Activated T-helper 1 cell treated with anti-CD3 and anti-CD28 coated beads, Interleukin-12 subunit alpha, Interleukin-12 subunit beta, Interleukin-2, Interleukin-4 antibody, amounts not matched to agents 30 ng/mL and 10 ng/mL and 1 ng/mL, durations not matched to agents 14 hours and 24 hours and 36 hours (primary cell): ENCODE measurements at regions not wholly inside any gene's neighbourhood (a gene's known extent, or its start where the extent isn't known, plus 50 kb on each side); places are given as distances from the start of the nearest gene placed in this dataset.

Source experiments
- DNase-seq: peaks from one replicate; pipeline ENCODE4 v3.0.0; 2021; ENCODE audit warnings: low spot score
- H3K27ac Mint-ChIP-seq: one replicate; pipeline ENCODE4 v1.8.0; 2021; ENCODE audit warnings: mild to moderate bottlenecking, mixed read lengths
- H3K27me3 Mint-ChIP-seq: one replicate; pipeline ENCODE4 v1.8.0; 2022; ENCODE audit warnings: mild to moderate bottlenecking, moderate library complexity, mixed read lengths; ENCODE audit not compliant: insufficient read depth
- H3K36me3 Mint-ChIP-seq: one replicate; pipeline ENCODE4 v1.8.0; 2021; ENCODE audit warnings: low read depth, mixed read lengths
- H3K4me1 Mint-ChIP-seq: one replicate; pipeline ENCODE4 v1.8.0; 2021; ENCODE audit warnings: low read depth, mixed read lengths
- H3K4me3 Mint-ChIP-seq: one replicate; pipeline ENCODE4 v1.8.0; 2021; ENCODE audit warnings: mild to moderate bottlenecking, moderate library complexity, mixed read lengths
- H3K9me3 Mint-ChIP-seq: one replicate; pipeline ENCODE4 v1.8.0; 2021; ENCODE audit warnings: mixed read lengths
- intact Hi-C: fragments of 100-400 bp; cut with micrococcal nuclease; formaldehyde crosslinking; loops from one replicate; pipeline ENCODE4 v1.15.1; 2024

DNA sequence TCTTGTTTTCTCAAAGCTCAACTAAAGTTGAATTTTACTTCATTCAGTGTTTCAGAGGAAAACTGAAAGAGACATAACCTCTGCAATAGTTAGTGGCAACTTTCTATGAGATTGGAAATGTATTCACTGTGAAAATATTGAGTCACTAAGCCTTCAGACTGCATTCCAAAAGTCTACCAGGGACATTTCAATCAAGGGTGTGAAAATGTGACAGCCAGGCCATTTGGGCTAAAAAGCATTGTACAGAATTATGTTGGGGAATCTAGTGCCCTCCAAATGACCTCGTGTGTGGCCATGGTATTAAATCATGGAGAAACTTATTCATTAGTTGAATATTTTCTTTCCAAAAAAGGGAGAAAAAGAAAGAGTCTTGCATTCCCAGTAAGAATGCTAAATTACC, 251.9 kb downstream of the GRB14 start:
- no peak for DNase-seq
- Mint-ChIP-seq H3K36me3 (no peaks in the 10 kb centered on the region), H3K27me3 (no peaks in the 10 kb centered on the region), H3K4me3 (no peak overlapping the region), H3K27ac (no peak overlapping the region), H3K4me1 (no peaks in the 10 kb centered on the region), H3K9me3 (no peaks in the 10 kb centered on the region)
- intact Hi-C loops: no loop called here

- Mint-ChIP-seq H3K27me3 (no peaks in the 10 kb centered on the region), H3K27ac (no peak overlapping the region), H3K36me3 (no peaks in the 10 kb centered on the region), H3K4me1 (no peaks in the 10 kb centered on the region), H3K9me3 (no peaks in the 10 kb centered on the region), H3K4me3 (no peak overlapping the region)
- DNase-seq: no peak
- intact Hi-C loops: no loop called here
These were observed 252.4 kb downstream of the GRB14 start for GRCh38 chr2:164368896-164369295.

DNA sequence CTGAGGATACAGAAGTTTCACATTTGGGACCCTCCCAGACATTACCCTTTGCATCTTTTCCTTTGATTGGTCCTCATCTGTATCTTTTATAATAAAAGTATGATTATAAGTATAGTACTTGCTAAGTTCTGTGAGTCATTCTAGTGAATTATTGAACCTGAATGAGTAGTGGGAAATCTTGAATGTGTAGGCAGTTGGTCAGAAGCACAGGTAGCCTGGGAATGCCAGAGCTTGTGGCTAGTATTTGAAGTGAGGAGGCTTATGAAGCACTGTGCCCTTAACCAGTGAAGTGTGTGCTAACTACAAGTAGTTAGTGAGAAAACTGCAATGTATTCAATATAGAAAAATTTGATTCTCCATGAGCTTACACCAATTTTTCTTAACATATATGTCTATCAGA, 257.6 kb downstream of the GRB14 start:
- no peak for DNase-seq
- no peaks in the 10 kb centered on the region for H3K36me3 Mint-ChIP-seq
- H3K27me3 Mint-ChIP-seq: no peaks in the 10 kb centered on the region
- no peaks in the 10 kb centered on the region for H3K9me3 Mint-ChIP-seq
- no peak overlapping the region for H3K4me3 Mint-ChIP-seq
- no peaks in the 10 kb centered on the region for H3K4me1 Mint-ChIP-seq
- intact Hi-C loops: no loop called here
- H3K27ac Mint-ChIP-seq: no peak overlapping the region

DNA sequence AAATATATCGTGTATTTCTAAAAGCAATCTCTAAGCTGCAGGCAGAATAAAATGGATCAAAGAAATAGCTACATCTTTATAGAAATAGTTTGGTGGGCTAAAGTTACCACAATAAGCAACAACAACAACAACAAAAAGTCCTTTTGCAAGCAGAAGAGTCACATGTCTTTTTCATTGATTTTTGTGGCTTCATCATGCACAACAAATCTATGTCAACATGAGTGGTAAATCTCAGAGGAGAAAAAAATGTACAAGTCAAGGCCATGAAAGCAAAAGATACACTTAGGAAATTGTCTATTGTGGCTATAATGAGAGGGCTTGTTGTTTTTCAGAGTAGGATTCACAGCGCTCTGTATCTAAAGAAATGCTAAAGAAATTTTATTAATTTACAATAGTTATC, 269.7 kb downstream of the GRB14 start:
- Mint-ChIP-seq H3K4me1 (no peaks in the 10 kb centered on the region), H3K4me3 (no peak overlapping the region), H3K9me3 (no peaks in the 10 kb centered on the region), H3K27me3 (no peaks in the 10 kb centered on the region), H3K27ac (no peak overlapping the region), H3K36me3 (no peaks in the 10 kb centered on the region)
- no peak for DNase-seq
- intact Hi-C loops: no loop called here

- H3K4me3 Mint-ChIP-seq: no peak overlapping the region
- H3K27me3 Mint-ChIP-seq: no peaks in the 10 kb centered on the region
- no peak overlapping the region for H3K27ac Mint-ChIP-seq
- H3K36me3 Mint-ChIP-seq: no peaks in the 10 kb centered on the region
- H3K4me1 Mint-ChIP-seq: no peaks in the 10 kb centered on the region
- no peaks in the 10 kb centered on the region for H3K9me3 Mint-ChIP-seq
- DNase-seq: no peak
- intact Hi-C loops: no loop called here
These were observed 285.3 kb downstream of the GRB14 start for GRCh38 chr2:164335947-164336346.

DNA sequence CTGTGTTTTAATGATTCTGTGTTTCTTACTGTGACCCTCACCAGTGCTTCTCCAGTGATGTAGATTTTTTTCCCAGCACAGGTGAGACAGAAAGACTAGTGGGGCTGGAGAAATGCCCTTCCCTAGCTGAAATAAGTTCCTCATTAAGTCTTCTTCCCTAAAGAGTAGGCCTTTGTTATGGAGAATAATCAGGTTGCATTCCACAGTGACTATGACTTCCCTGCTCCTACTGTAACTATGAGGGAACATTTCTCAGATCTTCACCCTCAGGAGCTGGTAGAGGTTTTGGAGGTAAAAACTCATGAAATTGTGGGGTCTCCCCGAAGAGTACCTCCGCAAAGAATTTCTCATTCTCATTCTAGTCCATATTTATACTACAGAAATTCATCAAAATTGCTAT, 286.2 kb downstream of the GRB14 start:
- Mint-ChIP-seq H3K36me3 (no peaks in the 10 kb centered on the region), H3K27me3 (no peaks in the 10 kb centered on the region), H3K9me3 (peaks cover under 1% of the 10 kb centered on the region), H3K4me3 (no peak overlapping the region), H3K27ac (no peak overlapping the region), H3K4me1 (no peaks in the 10 kb centered on the region)
- no peak for DNase-seq
- intact Hi-C loops: no loop called here

DNA sequence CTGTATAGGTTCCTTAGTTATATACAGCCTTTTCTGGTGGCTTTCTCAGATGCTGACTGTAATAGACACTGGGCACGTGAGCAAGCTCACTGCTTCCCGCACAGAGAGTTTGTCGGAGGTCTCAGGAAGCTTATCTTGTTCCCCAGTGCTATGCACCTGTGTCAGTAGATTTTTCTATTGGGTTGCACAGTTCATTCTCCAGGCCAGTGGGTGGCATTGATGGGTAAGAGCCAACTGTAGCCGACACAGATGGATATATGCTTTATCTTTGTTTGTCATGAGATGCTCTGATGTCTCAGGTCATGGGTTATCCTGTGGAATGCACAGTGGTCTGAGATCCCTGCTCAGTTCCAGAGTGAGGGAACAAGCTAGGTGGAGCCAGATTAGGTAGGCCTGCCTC, 293.0 kb downstream of the GRB14 start:
- Mint-ChIP-seq H3K9me3 (peaks cover 5% of the 10 kb centered on the region), H3K4me3 (no peak overlapping the region), H3K27ac (no peak overlapping the region), H3K36me3 (no peaks in the 10 kb centered on the region), H3K4me1 (no peaks in the 10 kb centered on the region), H3K27me3 (no peaks in the 10 kb centered on the region)
- intact Hi-C loops: no loop called here
- DNase-seq: no peak

DNA sequence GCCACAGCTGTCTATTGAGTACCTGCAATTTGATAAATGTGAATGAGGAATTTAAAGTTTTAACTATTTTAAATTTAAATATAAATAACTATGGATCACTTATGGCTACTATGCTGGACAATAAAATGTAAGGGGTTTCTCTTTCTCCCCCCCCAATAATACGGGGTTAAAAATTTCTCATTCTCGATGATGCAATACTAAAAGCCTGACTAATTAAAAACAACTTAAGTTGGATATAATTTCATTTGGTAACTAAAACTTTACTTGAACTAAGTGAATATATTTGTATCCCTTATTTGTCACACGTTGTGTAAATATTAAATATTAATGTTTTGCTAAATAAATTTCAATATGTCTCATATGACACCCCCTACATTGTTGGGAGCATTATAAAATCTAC, 297.3 kb downstream of the GRB14 start:
- no peak overlapping the region for H3K4me3 Mint-ChIP-seq

DNA sequence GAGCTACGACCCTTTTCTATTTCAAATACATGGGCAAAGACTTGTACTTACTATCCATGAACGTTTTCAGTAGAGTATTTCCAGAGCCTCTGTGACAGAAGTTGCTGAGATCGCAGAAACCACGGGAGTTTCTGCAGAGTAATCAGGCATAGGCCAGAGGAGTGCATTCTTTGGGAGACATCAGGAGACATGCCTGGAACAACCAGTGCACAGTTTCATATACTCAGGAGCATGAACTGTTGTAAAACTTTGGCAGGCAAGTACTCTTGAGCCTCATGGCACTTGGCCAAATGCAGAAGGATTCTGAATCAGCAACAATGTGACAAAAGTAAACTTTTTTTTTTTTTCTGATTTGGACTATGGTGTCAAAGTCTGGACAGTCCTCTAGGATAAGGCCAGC, 307.1 kb downstream of the GRB14 start:
- Mint-ChIP-seq H3K4me3 (no peak overlapping the region), H3K9me3 (no peaks in the 10 kb centered on the region), H3K27me3 (no peaks in the 10 kb centered on the region), H3K27ac (no peak overlapping the region), H3K4me1 (no peaks in the 10 kb centered on the region), H3K36me3 (no peaks in the 10 kb centered on the region)
- intact Hi-C loops: no loop called here
- no peak for DNase-seq

More for the DNA sequence above, 297.3 kb downstream of the GRB14 start:
- intact Hi-C loops: no loop called here
- H3K36me3 Mint-ChIP-seq: no peaks in the 10 kb centered on the region
- no peaks in the 10 kb centered on the region for H3K27me3 Mint-ChIP-seq
- H3K27ac Mint-ChIP-seq: no peak overlapping the region
- DNase-seq: no peak
- H3K9me3 Mint-ChIP-seq: peaks cover 6% of the 10 kb centered on the region
- H3K4me1 Mint-ChIP-seq: no peaks in the 10 kb centered on the region

- intact Hi-C loops: no loop called here
- Mint-ChIP-seq H3K27ac (no peak overlapping the region), H3K36me3 (no peaks in the 10 kb centered on the region), H3K4me3 (no peak overlapping the region), H3K27me3 (no peaks in the 10 kb centered on the region), H3K4me1 (no peaks in the 10 kb centered on the region), H3K9me3 (no peaks in the 10 kb centered on the region)
- no peak for DNase-seq
These were observed 314.4 kb downstream of the GRB14 start for GRCh38 chr2:164306872-164307271.

GRCh38 chr2:164302786-164303185, 318.5 kb downstream of the GRB14 start:
- H3K36me3 Mint-ChIP-seq: no peaks in the 10 kb centered on the region
- peaks cover 9% of the 10 kb centered on the region for H3K9me3 Mint-ChIP-seq
- no peak overlapping the region for H3K4me3 Mint-ChIP-seq
- DNase-seq: no peak
- H3K4me1 Mint-ChIP-seq: no peaks in the 10 kb centered on the region
- intact Hi-C loops: no loop called here
- no peaks in the 10 kb centered on the region for H3K27me3 Mint-ChIP-seq
- no peak overlapping the region for H3K27ac Mint-ChIP-seq

DNA sequence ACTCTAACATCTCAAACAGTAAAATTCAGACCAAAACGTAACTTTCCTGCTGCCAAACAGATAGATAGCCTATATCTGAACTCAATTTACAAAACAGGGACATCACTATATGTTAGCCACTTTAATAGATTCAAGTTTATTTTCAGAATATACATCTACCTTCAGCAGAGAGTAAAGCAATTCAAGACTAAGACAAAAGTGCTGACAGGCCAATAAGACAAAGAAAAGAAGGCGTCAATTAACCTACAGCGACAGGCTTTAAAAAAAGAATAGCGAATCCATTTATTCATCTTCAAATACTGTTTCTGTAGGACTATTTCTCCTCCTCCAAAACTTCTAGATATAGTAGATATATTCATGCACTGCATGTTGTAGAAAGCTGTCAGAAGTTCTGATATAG, 333.0 kb downstream of the GRB14 start:
- no peak overlapping the region for H3K27ac Mint-ChIP-seq

GRCh38 chr2:164287056-164287455, 334.2 kb downstream of the GRB14 start:
- H3K27ac Mint-ChIP-seq: no peak overlapping the region
- no peak for DNase-seq
- intact Hi-C loops: no loop called here
- H3K36me3 Mint-ChIP-seq: no peaks in the 10 kb centered on the region
- no peaks in the 10 kb centered on the region for H3K4me1 Mint-ChIP-seq
- no peaks in the 10 kb centered on the region for H3K9me3 Mint-ChIP-seq
- no peak overlapping the region for H3K4me3 Mint-ChIP-seq
- H3K27me3 Mint-ChIP-seq: no peaks in the 10 kb centered on the region

More for the DNA sequence above, 333.0 kb downstream of the GRB14 start:
- Mint-ChIP-seq H3K4me1 (no peaks in the 10 kb centered on the region), H3K4me3 (no peak overlapping the region), H3K27me3 (no peaks in the 10 kb centered on the region), H3K36me3 (no peaks in the 10 kb centered on the region), H3K9me3 (no peaks in the 10 kb centered on the region)
- intact Hi-C loops: no loop called here
- DNase-seq: no peak

DNA sequence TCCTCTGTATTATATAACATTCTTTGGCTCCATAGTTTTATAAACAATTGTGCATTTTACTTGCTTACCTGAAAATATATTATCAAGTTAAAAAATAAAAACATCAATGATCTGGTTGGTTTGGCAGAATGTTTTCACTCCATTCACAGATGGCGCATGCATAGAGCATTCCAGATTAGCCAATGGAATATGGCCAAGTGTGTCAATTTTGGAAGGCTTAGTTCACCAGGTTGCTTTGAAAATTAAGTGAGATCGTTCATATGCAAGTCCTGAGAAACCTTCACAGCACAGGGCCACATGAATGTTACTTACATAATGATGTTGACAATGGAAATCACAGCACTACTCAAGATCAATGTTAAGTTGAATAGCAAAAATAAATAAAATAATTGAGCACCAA, 335.7 kb downstream of the GRB14 start:
- Mint-ChIP-seq H3K4me1 (no peaks in the 10 kb centered on the region), H3K27ac (no peak overlapping the region), H3K9me3 (no peaks in the 10 kb centered on the region), H3K36me3 (no peaks in the 10 kb centered on the region), H3K4me3 (no peak overlapping the region), H3K27me3 (no peaks in the 10 kb centered on the region)
- intact Hi-C loops: no loop called here
- DNase-seq: no peak
